SW480 (cell line): ENCODE measurements at regions not wholly inside any gene's neighbourhood (a gene's known extent, or its start where the extent isn't known, plus 50 kb on each side); places are given as distances from the start of the nearest gene placed in this dataset.
"Not testable (repeated sequence)": the region's sequence is repeated elsewhere in the genome, so short reads cannot be mapped to it uniquely, and the experiment has no call there.

Experiments
- DNase-seq: peaks from one replicate; pipeline ENCODE4 v3.0.0-alpha.2; 2016; ENCODE audit warnings: low spot score

GRCh38 chr5:21603796-21604195 lies 1249.3 kb downstream of the CDH12 start:
- no peak for DNase-seq

GRCh38 chr5:21594566-21594965 lies 1258.6 kb downstream of the CDH12 start:
- no peak for DNase-seq

GRCh38 chr5:21593261-21593660 lies 1259.9 kb downstream of the CDH12 start:
- no peak for DNase-seq

- DNase-seq = no peak
These were observed 1271.6 kb downstream of the CDH12 start for GRCh38 chr5:21581508-21581907.

- DNase-seq = no peak
These were observed 1278.2 kb downstream of the CDH12 start for GRCh38 chr5:21574961-21575360.

- DNase-seq = no peak
These were observed 1278.7 kb downstream of the CDH12 start for GRCh38 chr5:21574438-21574837.

GRCh38 chr5:21573416-21574314 lies 1279.5 kb downstream of the CDH12 start:
- DNase-seq = no peak

- not testable (repeated sequence) for DNase-seq
These were observed 1281.9 kb downstream of the CDH12 start for GRCh38 chr5:21571196-21571595.

- not testable (repeated sequence) for DNase-seq
These were observed 1294.0 kb downstream of the CDH12 start for GRCh38 chr5:21559109-21559508.

GRCh38 chr5:21552263-21552662 lies 1300.9 kb downstream of the CDH12 start:
- DNase-seq = not testable (repeated sequence)

- not testable (repeated sequence) for DNase-seq
These were observed 1302.2 kb downstream of the CDH12 start for GRCh38 chr5:21550916-21551315.

GRCh38 chr5:21547656-21548055 lies 1305.5 kb downstream of the CDH12 start:
- DNase-seq = not testable (repeated sequence)

GRCh38 chr5:21535114-21535513 lies 1318.0 kb downstream of the CDH12 start:
- DNase-seq = not testable (repeated sequence)

GRCh38 chr5:21521157-21521556 lies 1332.0 kb downstream of the CDH12 start:
- DNase-seq = not testable (repeated sequence)

GRCh38 chr5:21496926-21497325 lies 1356.2 kb downstream of the CDH12 start:
- DNase-seq = not testable (repeated sequence)

- not testable (repeated sequence) for DNase-seq
These were observed 1357.1 kb downstream of the CDH12 start for GRCh38 chr5:21496056-21496455.

GRCh38 chr5:21495235-21495634 lies 1357.9 kb downstream of the CDH12 start:
- not testable (repeated sequence) for DNase-seq

GRCh38 chr5:21494033-21494432 lies 1359.1 kb downstream of the CDH12 start:
- not testable (repeated sequence) for DNase-seq

GRCh38 chr5:21491182-21491581 lies 1362.0 kb downstream of the CDH12 start:
- not testable (repeated sequence) for DNase-seq

- not testable (repeated sequence) for DNase-seq
These were observed 1364.3 kb downstream of the CDH12 start for GRCh38 chr5:21488828-21489227.

GRCh38 chr5:21485458-21486000 lies 1367.6 kb downstream of the CDH12 start:
- not testable (repeated sequence) for DNase-seq

- DNase-seq = not testable (repeated sequence)
These were observed 1368.7 kb downstream of the CDH12 start for GRCh38 chr5:21484498-21484889.

- not testable (repeated sequence) for DNase-seq
These were observed 1369.2 kb downstream of the CDH12 start for GRCh38 chr5:21483790-21484497.
